GM19351 (cell line): ENCODE measurements at regions not wholly inside any gene's neighbourhood (a gene's known extent, or its start where the extent isn't known, plus 50 kb on each side); places are given as distances from the start of the nearest gene placed in this dataset.

Source experiments
- ATAC-seq: cut with Tn5 transposase; IDR thresholded peaks from one replicate; pipeline ENCODE4 v1.9.1; 2021; ENCODE audit warnings: mild to moderate bottlenecking, moderate library complexity; ENCODE audit not compliant: unreplicated experiment

GRCh38 chr1:220322570-220322969 lies 50.3 kb upstream of the RAB3GAP2 start:
- no peak for ATAC-seq
